ENCODE measurements at regions not wholly inside any gene's neighbourhood (a gene's known extent, or its start where the extent isn't known, plus 50 kb on each side); places are given as distances from the start of the nearest gene placed in this dataset.

GRCh38 chr1:163970699-163971098, 588.3 kb upstream of the PBX1 start:
- TF ChIP-seq CTCF (IDR thresholded peaks at IDR 0.05) (no peak), POLR2AphosphoS5 (IDR thresholded peaks at IDR 0.05) (no peak)
